Ishikawa (cell line): ENCODE measurements at regions not wholly inside any gene's neighbourhood (a gene's known extent, or its start where the extent isn't known, plus 50 kb on each side); places are given as distances from the start of the nearest gene placed in this dataset.

ENCODE experiments used
- MAX ChIP-seq: IDR thresholded peaks from 2 replicates; pipeline ENCODE4 v1.6.1; 2012
- RAD21 ChIP-seq: IDR thresholded peaks from 2 replicates; pipeline ENCODE4 v1.6.1; 2012; ENCODE audit warnings: low read depth
- YY1 ChIP-seq: IDR thresholded peaks from 2 replicates; pipeline ENCODE4 v1.6.1; 2012; ENCODE audit warnings: low read depth

- TF ChIP-seq YY1: no peak
- TF ChIP-seq MAX: no peak
- no peak for TF ChIP-seq RAD21
Observed at GRCh38 chr2:58481670-58482069, 240.5 kb upstream of the FANCL start.
